Non-pigmented ciliary epithelial cell (primary cell): ENCODE measurements at regions not wholly inside any gene's neighbourhood (a gene's known extent, or its start where the extent isn't known, plus 50 kb on each side); places are given as distances from the start of the nearest gene placed in this dataset.

Experiments
- DNase-seq: peaks from one replicate; pipeline ENCODE4 v3.0.0-alpha.2; 2010; ENCODE audit warnings: low read depth

GRCh38 chr11:70535191-70535971 is 137.1 kb downstream of the CTTN start:
- DNase-seq = no peak

- DNase-seq = no peak
Measured at GRCh38 chr11:70536051-70536877, 137.9 kb downstream of the CTTN start.

- DNase-seq = no peak
Measured at GRCh38 chr11:70537576-70538571, 139.5 kb downstream of the CTTN start.

DNA sequence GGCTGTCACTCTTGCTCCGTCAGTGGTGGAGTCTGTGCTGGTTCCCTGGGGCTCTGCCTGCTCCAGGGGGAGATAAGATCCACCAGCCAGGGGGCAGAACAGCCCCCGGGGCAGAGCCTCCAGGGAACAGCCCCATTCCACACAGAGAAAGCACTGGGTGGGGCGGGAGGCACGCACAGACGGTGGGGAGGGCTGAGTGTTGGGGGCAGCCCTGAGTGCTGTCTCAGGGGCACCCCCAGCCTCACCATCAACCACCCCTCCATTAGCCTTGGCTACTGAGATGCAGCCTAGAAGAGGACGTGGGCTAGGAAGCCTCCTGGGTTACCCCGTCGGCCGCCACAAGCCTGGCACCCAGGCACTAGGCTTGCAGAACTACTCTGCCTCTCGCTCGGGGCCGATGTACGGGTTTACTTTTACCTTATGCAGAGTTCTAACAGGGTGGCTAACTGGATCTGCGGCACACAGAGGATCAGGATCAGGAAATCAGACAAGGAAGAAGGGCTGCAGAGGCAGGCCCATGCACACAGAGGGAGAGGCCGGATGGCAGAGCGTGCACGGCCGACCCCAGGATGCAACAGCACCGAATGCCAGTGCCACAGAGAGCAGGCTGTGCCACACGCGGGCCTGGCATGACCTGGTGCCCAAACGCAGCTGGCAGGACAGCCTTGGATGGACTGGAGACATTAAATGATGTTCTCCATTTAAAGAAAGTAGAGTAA is 140.5 kb downstream of the CTTN start:
- no peak for DNase-seq

DNA sequence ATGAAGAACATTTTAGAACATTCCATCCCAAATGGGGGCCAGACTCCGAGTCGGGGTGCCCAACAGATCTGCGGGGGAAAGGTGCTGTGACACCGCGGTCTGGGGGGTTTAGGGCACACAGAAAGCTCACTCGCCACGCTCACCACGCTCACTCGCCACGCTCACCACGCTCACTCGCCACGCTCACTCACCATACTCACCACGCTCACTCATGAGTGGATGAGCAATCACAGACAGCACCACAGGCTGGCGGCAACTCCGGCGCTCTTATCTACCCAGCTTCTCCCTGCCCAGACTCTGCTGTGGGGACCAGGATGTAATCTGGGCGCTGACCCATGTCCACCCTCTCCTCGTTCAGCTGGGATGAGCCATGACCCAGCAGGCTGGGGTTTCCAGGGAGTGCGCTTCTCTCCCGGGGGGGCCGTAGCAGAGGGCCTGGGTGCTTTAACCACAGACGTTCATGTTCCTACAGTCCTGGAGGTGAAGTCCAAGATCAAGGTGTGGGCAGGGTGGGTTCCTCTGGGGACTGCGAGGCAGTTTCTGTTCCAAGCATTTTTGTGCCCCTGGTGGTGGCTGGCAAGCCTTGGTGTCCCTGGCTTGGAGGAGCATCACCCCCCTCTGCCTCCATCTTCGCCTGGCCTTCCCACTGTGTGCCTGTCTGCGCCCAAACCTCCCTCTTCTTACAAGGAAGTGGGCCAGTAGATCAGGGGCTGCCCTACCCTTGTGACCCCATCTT is 141.2 kb downstream of the CTTN start:
- no peak for DNase-seq

DNA sequence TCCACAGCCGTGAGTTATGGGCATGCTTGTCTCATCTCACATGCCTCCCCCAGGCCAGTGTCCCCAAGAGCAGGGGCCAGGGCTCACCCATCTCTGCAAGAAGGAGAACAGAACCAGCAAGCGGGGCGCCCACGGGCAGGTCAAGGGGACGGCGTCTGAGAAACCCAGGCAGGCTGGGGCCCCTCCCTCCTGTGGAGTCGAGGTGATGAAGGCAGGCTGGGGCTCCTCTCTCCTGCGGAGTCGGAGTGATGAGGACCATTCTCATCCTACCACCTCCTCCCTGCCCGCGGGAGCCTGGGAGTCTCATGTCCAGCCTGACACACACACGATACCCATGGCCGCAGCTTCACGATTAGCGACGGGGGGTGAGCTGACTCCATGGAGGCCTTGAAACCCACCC is 141.9 kb downstream of the CTTN start:
- DNase-seq = no peak

GRCh38 chr11:70541176-70541575 is 142.8 kb downstream of the CTTN start:
- no peak for DNase-seq

DNA sequence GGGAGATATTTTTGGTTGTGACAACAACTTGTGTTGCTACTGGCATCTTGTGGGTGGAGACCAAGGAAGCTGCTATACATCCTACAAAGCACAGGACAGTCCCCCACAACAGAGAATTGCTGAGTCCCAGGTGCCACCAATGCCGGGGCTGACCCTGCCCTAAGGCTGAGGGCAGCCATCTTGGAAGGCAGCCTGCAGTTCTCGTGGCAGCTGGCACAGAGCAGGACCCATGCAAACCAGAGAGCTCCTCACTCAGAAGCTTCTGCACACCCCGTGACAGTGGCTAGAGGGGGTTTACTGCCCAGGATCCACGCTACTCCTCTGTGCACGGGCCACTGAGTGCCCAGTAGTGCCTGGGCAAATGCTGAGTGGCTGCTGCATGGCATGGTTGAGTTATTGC is 143.4 kb downstream of the CTTN start:
- DNase-seq = no peak

DNA sequence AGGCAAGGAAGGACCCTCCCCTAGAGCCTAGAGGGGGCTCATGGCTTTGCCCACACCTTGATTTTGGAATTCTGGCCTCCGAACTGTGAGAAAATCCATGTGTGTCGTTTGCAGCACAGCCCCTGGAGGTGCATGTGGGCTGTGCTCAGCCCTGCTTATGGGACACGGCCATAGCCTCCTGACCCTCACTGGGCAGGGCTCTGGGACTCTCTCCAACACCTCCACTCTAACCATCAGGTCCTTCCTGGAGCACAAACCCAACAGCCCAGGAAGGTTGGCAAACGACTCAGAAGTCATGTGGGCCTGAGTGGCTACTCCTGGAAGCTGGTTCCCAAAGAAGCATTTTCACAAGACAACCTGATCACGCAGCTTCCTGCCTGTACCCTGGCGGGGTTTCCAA is 144.1 kb downstream of the CTTN start:
- no peak for DNase-seq

DNA sequence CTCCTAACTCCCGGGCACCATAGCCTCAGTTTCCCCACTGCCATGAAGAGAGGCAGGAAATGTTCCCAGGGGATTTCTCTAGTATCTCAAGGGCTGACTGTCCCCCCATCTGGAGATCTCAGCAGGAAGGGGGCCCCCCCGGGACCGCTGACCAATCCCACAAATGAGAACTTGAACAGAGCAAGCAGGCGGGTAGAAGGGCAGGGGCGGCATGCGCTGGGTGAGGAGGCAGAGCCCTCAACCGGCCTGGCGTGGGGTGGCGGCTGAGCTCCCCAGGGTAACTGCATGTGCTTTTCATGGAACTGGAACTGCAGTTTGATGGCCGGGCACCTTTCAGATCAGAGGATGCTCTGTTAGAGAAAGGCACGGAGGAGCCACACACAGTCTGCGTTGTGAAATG is 144.5 kb downstream of the CTTN start:
- no peak for DNase-seq

- no peak for DNase-seq
Measured at GRCh38 chr11:70543611-70544010, 145.3 kb downstream of the CTTN start.

GRCh38 chr11:70544067-70544773 is 145.9 kb downstream of the CTTN start:
- DNase-seq = no peak

GRCh38 chr11:70544774-70545609 is 146.7 kb downstream of the CTTN start:
- DNase-seq = no peak

DNA sequence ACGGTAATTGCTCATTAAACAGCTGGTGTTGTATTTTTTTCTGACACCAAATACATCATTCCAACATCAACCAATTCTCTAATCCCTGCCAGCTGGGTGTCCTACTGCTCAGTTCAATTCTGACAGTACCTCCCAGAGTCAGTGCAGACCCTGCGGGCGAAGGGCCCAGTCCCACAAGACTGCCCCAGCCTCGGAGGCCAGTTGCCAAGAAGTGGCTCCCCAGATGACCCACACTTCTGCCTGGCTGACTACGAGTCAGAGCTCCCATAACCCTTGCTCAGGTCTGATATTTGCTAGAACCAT is 147.2 kb downstream of the CTTN start:
- no peak for DNase-seq

DNA sequence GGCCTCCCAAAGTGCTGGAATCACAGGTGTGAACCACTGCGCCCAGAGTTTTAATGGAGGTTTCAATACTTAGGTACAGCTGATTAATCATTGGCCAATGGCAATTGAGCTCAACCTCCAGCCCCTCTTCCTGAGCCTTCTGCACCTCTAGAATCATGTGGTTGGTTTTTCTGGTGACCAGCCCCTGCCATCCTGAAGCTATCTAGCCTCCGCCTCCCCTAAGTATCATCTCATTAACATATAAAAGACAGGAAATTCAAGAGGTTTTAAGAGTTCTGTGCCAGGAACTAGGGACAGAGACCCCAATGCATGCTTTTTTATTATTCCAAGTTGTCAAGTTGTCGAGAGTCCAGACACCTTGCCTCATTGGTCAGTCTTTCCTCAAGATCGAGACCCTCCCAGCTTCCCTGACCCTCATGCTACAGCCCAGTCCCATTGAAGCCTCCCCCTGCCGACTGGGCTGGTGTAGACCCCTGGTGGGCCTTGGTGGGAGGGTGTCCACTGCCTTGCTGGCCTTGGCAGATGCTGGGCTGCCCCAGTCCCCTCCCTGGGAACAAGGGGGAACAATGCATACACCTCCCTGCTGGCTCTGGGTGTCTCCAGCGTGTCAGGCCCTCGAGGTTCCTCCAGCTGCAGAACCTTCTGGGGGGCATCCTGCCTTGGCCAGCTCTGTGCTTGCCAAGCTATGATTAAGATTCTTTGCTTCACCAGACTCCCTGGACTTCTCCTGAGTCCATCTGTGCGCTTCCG is 148.0 kb downstream of the CTTN start:
- no peak for DNase-seq

DNA sequence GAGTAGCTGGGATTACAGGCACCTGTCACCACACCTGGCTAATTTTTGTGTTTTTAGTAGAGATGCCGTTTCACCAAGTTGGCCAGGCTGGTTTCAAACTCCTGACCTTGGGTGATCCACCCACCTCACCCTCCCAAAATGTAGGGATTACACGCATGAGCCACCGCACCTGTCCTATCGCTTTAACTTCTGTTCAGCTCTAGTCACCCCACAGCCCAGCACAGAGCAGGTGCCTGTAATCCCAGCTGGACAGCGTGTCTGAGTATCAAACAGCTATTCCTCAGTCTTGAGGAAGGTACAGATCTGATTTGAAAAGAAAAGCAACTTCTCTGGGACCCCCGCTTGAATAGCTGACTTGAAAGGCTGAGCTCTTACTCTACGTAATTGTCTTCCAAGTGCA is 149.1 kb downstream of the CTTN start:
- DNase-seq = no peak

DNA sequence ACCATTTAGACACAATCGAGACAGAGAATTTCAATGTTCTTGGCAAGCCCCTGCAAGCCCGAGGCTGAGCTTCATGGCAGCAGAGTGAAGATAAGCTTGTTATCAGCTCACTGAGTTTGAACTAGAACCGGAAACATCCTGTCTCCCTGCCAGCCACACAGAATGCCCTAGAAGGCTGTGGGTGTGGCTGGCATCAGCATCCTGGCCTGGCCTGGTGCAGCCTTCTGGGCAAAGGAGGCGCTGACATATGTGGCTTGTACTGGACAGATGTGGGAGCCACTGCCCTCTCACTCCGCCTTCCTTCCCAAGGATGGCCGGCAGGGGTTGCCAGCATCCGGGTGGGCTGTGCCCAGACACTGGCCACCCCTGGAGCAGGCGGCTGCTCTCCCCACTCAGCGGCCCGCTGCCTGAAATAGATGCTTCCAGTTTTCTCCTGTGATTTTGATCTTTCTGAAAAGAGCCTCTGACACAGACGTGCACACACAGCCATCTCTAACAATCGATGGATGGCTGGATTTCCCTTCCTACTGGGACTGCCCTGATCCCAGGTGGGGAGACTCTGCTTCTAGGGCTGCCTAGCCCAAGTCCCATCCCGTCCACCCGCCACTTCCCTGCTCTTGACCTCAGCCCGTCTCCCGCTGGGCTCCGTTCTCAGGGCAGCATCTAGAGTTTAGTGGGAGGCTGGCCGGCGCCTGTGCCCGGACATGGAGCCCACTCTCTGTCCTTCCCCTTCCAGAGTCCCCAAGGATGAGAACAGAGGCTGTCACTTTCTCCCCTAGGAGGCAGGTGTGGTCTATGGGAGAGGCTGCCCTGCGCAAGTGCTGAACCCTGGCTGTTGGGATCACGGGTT is 149.7 kb downstream of the CTTN start:
- DNase-seq = no peak

GRCh38 chr11:70548976-70549375 is 150.6 kb downstream of the CTTN start:
- no peak for DNase-seq
